ENCODE measurements at regions not wholly inside any gene's neighbourhood (a gene's known extent, or its start where the extent isn't known, plus 50 kb on each side); places are given as distances from the start of the nearest gene placed in this dataset.

DNA sequence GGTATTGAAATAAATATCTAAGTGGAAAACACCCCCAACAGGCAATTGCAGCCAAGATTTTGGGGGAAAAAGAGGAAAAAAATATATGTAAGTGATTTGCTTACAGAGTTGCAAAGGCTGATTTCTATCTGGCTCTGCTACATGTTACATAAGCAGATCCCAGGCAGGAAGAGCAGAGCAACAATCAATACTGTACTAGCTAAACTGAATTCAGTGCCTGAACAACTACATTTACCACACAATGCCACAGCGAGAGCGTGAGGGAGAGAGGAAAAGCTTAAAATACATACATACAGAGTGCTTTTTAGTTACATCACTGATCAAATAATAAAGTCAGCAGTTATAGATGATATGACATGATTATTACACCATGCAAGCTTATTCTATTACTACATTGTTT lies 665.6 kb upstream of the ARGLU1 start:
- Histone ChIP-seq H3K27ac (no peak overlapping the region), H3K4me3 (no peak overlapping the region), H3K36me3 (no peaks in the 10 kb centered on the region), H3K9me3 (no peaks in the 10 kb centered on the region), H3K27me3 (no peaks in the 10 kb centered on the region), H3K4me1 (no peaks in the 10 kb centered on the region)
- 43% methylated on average over 2 of the region's 2 CpGs for WGBS (ENCODE audit: insufficient coverage, low coverage, low lambda C conversion rate, missing lambda C conversion rate)
- no peak for DNase-seq
- TF ChIP-seq POLR2A (IDR thresholded peaks at IDR 0.05): no peak
- TF ChIP-seq, protein P1, sequence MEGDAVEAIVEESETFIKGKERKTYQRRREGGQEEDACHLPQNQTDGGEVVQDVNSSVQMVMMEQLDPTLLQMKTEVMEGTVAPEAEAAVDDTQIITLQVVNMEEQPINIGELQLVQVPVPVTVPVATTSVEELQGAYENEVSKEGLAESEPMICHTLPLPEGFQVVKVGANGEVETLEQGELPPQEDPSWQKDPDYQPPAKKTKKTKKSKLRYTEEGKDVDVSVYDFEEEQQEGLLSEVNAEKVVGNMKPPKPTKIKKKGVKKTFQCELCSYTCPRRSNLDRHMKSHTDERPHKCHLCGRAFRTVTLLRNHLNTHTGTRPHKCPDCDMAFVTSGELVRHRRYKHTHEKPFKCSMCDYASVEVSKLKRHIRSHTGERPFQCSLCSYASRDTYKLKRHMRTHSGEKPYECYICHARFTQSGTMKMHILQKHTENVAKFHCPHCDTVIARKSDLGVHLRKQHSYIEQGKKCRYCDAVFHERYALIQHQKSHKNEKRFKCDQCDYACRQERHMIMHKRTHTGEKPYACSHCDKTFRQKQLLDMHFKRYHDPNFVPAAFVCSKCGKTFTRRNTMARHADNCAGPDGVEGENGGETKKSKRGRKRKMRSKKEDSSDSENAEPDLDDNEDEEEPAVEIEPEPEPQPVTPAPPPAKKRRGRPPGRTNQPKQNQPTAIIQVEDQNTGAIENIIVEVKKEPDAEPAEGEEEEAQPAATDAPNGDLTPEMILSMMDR (IDR thresholded peaks at IDR 0.05): no peak
- no peak for ATAC-seq
- intact Hi-C loops (cut with DNase I): no loop called here

DNA sequence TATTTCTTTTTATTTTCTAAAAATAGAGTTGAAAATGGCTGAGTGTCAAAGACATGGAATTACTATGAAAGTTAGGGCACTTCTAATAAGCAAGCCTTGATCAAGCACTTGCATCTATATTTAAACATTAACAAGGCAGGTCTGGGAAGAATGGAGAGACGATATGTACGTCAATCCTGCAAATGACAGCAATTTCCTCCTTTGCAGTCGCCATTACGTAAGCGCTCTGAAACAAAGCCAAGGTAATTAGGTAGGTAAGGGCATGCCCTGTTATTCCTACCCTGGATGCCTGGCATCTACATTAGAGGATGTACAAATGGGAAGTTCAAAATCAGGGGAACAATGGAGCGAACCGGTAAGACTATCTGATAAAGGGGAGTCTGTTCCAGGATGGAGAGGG lies 664.0 kb upstream of the ARGLU1 start:
- no peak for DNase-seq
- Histone ChIP-seq H3K9me3 (no peaks in the 10 kb centered on the region), H3K27ac (no peak overlapping the region), H3K36me3 (no peaks in the 10 kb centered on the region), H3K27me3 (no peaks in the 10 kb centered on the region), H3K4me1 (no peaks in the 10 kb centered on the region), H3K4me3 (no peak overlapping the region)
- ATAC-seq: no peak
- WGBS (ENCODE audit: insufficient coverage, low coverage, low lambda C conversion rate, missing lambda C conversion rate): 44% methylated on average over 7 of the region's 7 CpGs
- TF ChIP-seq, protein P1 (IDR thresholded peaks at IDR 0.05): no peak
- TF ChIP-seq POLR2A (IDR thresholded peaks at IDR 0.05): no peak
- intact Hi-C loops (cut with DNase I): no loop called here

DNA sequence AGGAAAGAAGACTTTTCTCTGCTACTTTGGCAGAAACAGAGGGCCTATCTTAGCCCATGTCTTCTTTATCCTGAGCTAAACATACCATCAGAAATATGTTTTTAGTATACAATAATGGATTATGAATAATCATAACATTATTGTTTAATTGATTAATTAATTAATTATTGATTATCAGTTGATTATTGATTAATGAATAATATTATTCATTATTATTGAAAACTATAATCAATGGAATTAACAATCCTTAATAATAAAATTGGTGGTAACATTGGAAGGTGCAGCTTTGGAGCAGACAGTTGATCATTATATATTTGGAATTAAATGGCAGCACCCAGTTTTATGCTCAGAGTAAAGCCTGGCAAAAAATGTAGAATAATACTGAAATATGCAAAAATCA lies 655.9 kb upstream of the ARGLU1 start:
- intact Hi-C loops (cut with DNase I): no loop called here
- Histone ChIP-seq H3K9me3 (no peaks in the 10 kb centered on the region), H3K36me3 (no peaks in the 10 kb centered on the region), H3K4me1 (no peaks in the 10 kb centered on the region), H3K27ac (no peak overlapping the region), H3K27me3 (no peaks in the 10 kb centered on the region), H3K4me3 (no peak overlapping the region)
- no peak for ATAC-seq
- TF ChIP-seq POLR2A (IDR thresholded peaks at IDR 0.05): no peak
- TF ChIP-seq, protein P1 (IDR thresholded peaks at IDR 0.05): no peak
- no peak for DNase-seq

DNA sequence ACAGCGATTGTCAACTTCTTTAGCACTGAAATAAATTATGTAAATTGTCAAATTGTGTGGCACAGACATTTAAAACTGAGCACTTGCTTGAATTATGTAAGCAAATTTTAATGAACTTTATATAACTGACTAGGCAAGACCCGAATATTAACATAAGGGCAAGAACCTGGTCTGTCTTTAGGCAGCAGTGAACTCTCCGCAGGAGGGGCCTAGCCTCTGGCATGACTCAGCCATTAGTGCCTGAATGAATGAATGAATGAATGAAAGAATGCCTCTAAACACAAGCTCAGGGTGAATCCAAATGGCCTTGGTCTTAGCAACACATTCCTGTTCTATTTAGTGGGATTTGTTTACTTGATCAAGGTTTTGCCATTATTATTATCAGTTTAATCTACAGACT lies 654.7 kb upstream of the ARGLU1 start:
- no peaks in the 10 kb centered on the region for H3K4me1 ChIP-seq
- no peaks in the 10 kb centered on the region for H3K27me3 ChIP-seq
- DNase-seq (no peak), ATAC-seq (no peak)
- intact Hi-C loops (cut with DNase I): no loop called here
- WGBS (ENCODE audit: insufficient coverage, low coverage, low lambda C conversion rate, missing lambda C conversion rate): 66% methylated on average over 3 of the region's 3 CpGs
- H3K27ac ChIP-seq: no peak overlapping the region
- H3K36me3 ChIP-seq: no peaks in the 10 kb centered on the region
- no peak overlapping the region for H3K4me3 ChIP-seq
- no peaks in the 10 kb centered on the region for H3K9me3 ChIP-seq
- TF ChIP-seq, protein P1 (IDR thresholded peaks at IDR 0.05): no peak
- TF ChIP-seq POLR2A (IDR thresholded peaks at IDR 0.05): no peak

DNA sequence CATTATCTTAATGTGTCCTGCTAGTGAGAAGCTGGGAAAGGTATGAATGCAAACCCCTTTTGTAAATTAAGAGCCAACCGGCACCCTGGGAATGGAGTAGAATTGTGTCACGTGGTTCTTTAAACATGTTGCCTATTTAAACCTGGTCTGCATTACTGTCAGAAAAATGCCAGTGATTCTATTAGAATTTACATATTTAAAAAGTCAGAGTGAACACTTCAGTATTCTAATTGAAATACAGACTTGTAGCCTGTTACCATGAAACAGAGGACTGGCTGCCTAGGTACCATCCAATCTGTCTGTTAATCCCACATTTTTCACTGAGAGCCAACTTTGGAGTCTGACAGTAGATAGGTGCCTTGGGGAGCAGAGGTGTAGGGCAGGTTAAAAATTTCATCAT lies 652.3 kb upstream of the ARGLU1 start:
- no peak for DNase-seq
- H3K27me3 ChIP-seq: no peaks in the 10 kb centered on the region
- H3K27ac ChIP-seq: no peak overlapping the region
- ATAC-seq: no peak
- H3K4me3 ChIP-seq: no peak overlapping the region
- no peaks in the 10 kb centered on the region for H3K9me3 ChIP-seq
- no peaks in the 10 kb centered on the region for H3K4me1 ChIP-seq
- WGBS (ENCODE audit: insufficient coverage, low coverage, low lambda C conversion rate, missing lambda C conversion rate): 54% methylated on average over 2 of the region's 2 CpGs
- intact Hi-C loops (cut with DNase I): no loop called here
- TF ChIP-seq, protein P1 (IDR thresholded peaks at IDR 0.05): no peak
- TF ChIP-seq POLR2A (IDR thresholded peaks at IDR 0.05): no peak
- no peaks in the 10 kb centered on the region for H3K36me3 ChIP-seq
